ENCODE measurements at regions not wholly inside any gene's neighbourhood (a gene's known extent, or its start where the extent isn't known, plus 50 kb on each side); places are given as distances from the start of the nearest gene placed in this dataset.

DNA sequence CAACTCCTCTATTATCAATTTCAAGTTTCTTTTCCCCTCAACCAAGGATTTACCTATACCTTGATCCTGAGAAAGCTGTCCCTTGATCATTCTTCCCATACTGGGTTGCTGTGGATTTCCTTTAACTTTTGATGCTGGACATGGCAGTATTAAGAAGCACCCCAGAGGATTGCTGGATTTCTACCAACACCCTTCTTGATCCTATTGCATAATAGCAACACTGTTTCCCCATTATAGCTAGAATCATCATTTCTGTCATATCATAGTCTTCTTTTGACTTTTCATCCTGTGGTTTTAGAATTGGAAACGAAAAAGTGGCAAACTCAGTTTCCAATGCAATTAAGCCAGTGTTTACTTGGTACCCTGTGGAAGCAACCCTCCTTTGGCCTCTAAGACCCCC lies 154.9 kb downstream of the ARRDC3 start:
- no peaks in the 10 kb centered on the region for H3K4me1 ChIP-seq (ENCODE audit: control insufficient read depth, insufficient read depth, low read length)

GRCh38 chr5:91225848-91226686 lies 157.1 kb downstream of the ARRDC3 start:
- no peaks in the 10 kb centered on the region for H3K36me3 ChIP-seq (ENCODE audit: control insufficient read depth, insufficient read depth, low read length)

More for the DNA sequence above, 154.9 kb downstream of the ARRDC3 start:
- Histone ChIP-seq H3K4me3 (ENCODE audit: low read length) (no peak overlapping the region), H3K9ac (ENCODE audit: low read length) (no peak overlapping the region), H3K9me3 (ENCODE audit: control insufficient read depth, low read length) (no peaks in the 10 kb centered on the region), H3K27me3 (ENCODE audit: control insufficient read depth, insufficient read depth, low read length) (no peaks in the 10 kb centered on the region), H3K36me3 (ENCODE audit: control insufficient read depth, insufficient read depth, low read length) (no peaks in the 10 kb centered on the region)

DNA sequence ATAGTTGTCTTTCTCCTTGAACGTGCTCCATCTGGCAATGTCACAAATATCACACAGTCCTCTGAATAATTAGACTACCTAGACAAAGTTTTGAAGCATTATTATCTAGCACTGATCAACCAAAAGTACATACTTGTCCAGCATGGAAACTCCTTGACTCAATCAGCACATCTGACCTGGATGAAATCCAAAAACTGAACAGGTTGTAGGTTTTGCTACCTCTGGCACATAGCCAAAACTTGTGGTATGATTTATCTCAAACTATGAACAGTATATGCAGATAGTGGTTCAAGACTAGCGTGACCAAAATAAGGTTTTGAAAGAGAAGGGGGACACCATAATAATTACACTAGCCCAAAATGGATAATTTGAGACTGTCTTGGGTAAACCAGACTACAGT lies 158.1 kb downstream of the ARRDC3 start:
- H3K27me3 ChIP-seq (ENCODE audit: control insufficient read depth, insufficient read depth, low read length) = no peaks in the 10 kb centered on the region
- no peak overlapping the region for H3K9ac ChIP-seq (ENCODE audit: low read length)
- no peak overlapping the region for H3K4me3 ChIP-seq (ENCODE audit: low read length)
- H3K36me3 ChIP-seq (ENCODE audit: control insufficient read depth, insufficient read depth, low read length) = no peaks in the 10 kb centered on the region
- H3K9me3 ChIP-seq (ENCODE audit: control insufficient read depth, low read length) = no peaks in the 10 kb centered on the region
- H3K4me1 ChIP-seq (ENCODE audit: control insufficient read depth, insufficient read depth, low read length) = peaks cover 5% of the 10 kb centered on the region

More at GRCh38 chr5:91225848-91226686, 157.1 kb downstream of the ARRDC3 start:
- H3K9ac ChIP-seq (ENCODE audit: low read length) = no peak overlapping the region
- no peaks in the 10 kb centered on the region for H3K9me3 ChIP-seq (ENCODE audit: control insufficient read depth, low read length)
- H3K27me3 ChIP-seq (ENCODE audit: control insufficient read depth, insufficient read depth, low read length) = no peaks in the 10 kb centered on the region
- H3K4me1 ChIP-seq (ENCODE audit: control insufficient read depth, insufficient read depth, low read length) = peaks cover 5% of the 10 kb centered on the region
- no peak overlapping the region for H3K4me3 ChIP-seq (ENCODE audit: low read length)

DNA sequence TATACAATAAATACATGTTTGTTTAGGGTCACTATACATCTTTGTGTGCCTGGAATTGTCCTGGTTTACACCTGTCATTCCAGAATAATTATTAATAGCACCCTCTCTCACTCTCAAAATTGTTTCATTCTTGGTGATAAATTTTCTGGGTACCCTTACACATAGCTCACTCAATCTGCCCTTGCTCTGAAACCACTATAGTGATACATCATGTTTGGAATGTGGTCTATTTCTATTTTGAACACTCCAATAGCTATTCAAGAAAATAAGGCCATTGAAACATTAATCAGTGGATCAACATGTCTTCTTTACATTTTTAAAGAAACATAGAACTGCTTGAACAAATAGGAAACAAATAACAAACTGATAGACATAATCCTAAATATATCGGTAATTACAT lies 158.7 kb downstream of the ARRDC3 start:
- Histone ChIP-seq H3K4me3 (ENCODE audit: low read length) (no peak overlapping the region), H3K27me3 (ENCODE audit: control insufficient read depth, insufficient read depth, low read length) (no peaks in the 10 kb centered on the region), H3K4me1 (ENCODE audit: control insufficient read depth, insufficient read depth, low read length) (peaks cover 8% of the 10 kb centered on the region), H3K36me3 (ENCODE audit: control insufficient read depth, insufficient read depth, low read length) (no peaks in the 10 kb centered on the region), H3K9me3 (ENCODE audit: control insufficient read depth, low read length) (no peaks in the 10 kb centered on the region), H3K9ac (ENCODE audit: low read length) (no peak overlapping the region)

- Histone ChIP-seq H3K4me3 (ENCODE audit: low read length) (no peak overlapping the region), H3K36me3 (ENCODE audit: control insufficient read depth, insufficient read depth, low read length) (no peaks in the 10 kb centered on the region), H3K9ac (ENCODE audit: low read length) (no peak overlapping the region), H3K9me3 (ENCODE audit: control insufficient read depth, low read length) (no peaks in the 10 kb centered on the region), H3K4me1 (ENCODE audit: control insufficient read depth, insufficient read depth, low read length) (peaks cover 13% of the 10 kb centered on the region), H3K27me3 (ENCODE audit: control insufficient read depth, insufficient read depth, low read length) (no peaks in the 10 kb centered on the region)
These were observed 159.2 kb downstream of the ARRDC3 start for GRCh38 chr5:91223886-91224285.

GRCh38 chr5:91222482-91222881 lies 160.6 kb downstream of the ARRDC3 start:
- Histone ChIP-seq H3K4me1 (ENCODE audit: control insufficient read depth, insufficient read depth, low read length) (peaks cover 14% of the 10 kb centered on the region), H3K9ac (ENCODE audit: low read length) (no peak overlapping the region), H3K4me3 (ENCODE audit: low read length) (no peak overlapping the region), H3K36me3 (ENCODE audit: control insufficient read depth, insufficient read depth, low read length) (no peaks in the 10 kb centered on the region), H3K9me3 (ENCODE audit: control insufficient read depth, low read length) (no peaks in the 10 kb centered on the region), H3K27me3 (ENCODE audit: control insufficient read depth, insufficient read depth, low read length) (no peaks in the 10 kb centered on the region)

DNA sequence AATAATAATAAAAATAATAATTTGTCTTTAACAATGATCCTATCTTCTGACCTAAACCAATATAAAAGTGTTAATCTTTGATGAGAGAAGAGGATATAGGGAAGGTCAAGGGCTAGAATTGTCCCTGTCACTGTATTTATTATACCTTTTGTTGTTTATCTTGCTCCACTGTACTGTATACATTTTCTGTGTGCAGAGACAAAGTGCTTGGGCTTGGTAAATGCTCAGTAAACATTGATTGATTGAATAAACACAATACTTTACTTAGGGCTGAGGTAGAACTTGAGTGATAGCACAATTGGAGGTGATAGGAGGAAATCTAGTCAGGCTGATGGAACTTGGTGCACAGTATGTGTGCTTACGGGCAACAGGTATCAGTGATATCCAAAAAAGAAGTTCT lies 161.2 kb downstream of the ARRDC3 start:
- Histone ChIP-seq H3K4me1 (ENCODE audit: control insufficient read depth, insufficient read depth, low read length) (peaks cover 14% of the 10 kb centered on the region), H3K9me3 (ENCODE audit: control insufficient read depth, low read length) (no peaks in the 10 kb centered on the region), H3K36me3 (ENCODE audit: control insufficient read depth, insufficient read depth, low read length) (no peaks in the 10 kb centered on the region), H3K27me3 (ENCODE audit: control insufficient read depth, insufficient read depth, low read length) (no peaks in the 10 kb centered on the region), H3K9ac (ENCODE audit: low read length) (no peak overlapping the region), H3K4me3 (ENCODE audit: low read length) (no peak overlapping the region)

GRCh38 chr5:91219803-91220371 lies 163.2 kb downstream of the ARRDC3 start:
- no peaks in the 10 kb centered on the region for H3K36me3 ChIP-seq (ENCODE audit: control insufficient read depth, insufficient read depth, low read length)
- H3K4me3 ChIP-seq (ENCODE audit: low read length) = no peak overlapping the region
- no peaks in the 10 kb centered on the region for H3K9me3 ChIP-seq (ENCODE audit: control insufficient read depth, low read length)
- peaks cover 14% of the 10 kb centered on the region for H3K4me1 ChIP-seq (ENCODE audit: control insufficient read depth, insufficient read depth, low read length)
- H3K27me3 ChIP-seq (ENCODE audit: control insufficient read depth, insufficient read depth, low read length) = no peaks in the 10 kb centered on the region
- no peak overlapping the region for H3K9ac ChIP-seq (ENCODE audit: low read length)

GRCh38 chr5:91219091-91219802 lies 163.9 kb downstream of the ARRDC3 start:
- Histone ChIP-seq H3K4me1 (ENCODE audit: control insufficient read depth, insufficient read depth, low read length) (peaks cover 14% of the 10 kb centered on the region), H3K9me3 (ENCODE audit: control insufficient read depth, low read length) (no peaks in the 10 kb centered on the region), H3K27me3 (ENCODE audit: control insufficient read depth, insufficient read depth, low read length) (no peaks in the 10 kb centered on the region), H3K36me3 (ENCODE audit: control insufficient read depth, insufficient read depth, low read length) (no peaks in the 10 kb centered on the region), H3K4me3 (ENCODE audit: low read length) (no peak overlapping the region), H3K9ac (ENCODE audit: low read length) (no peak overlapping the region)

- H3K4me3 ChIP-seq (ENCODE audit: low read length) = no peak overlapping the region
- peaks cover 15% of the 10 kb centered on the region for H3K4me1 ChIP-seq (ENCODE audit: control insufficient read depth, insufficient read depth, low read length)
- no peaks in the 10 kb centered on the region for H3K9me3 ChIP-seq (ENCODE audit: control insufficient read depth, low read length)
- no peaks in the 10 kb centered on the region for H3K27me3 ChIP-seq (ENCODE audit: control insufficient read depth, insufficient read depth, low read length)
- H3K9ac ChIP-seq (ENCODE audit: low read length) = no peak overlapping the region
- H3K36me3 ChIP-seq (ENCODE audit: control insufficient read depth, insufficient read depth, low read length) = no peaks in the 10 kb centered on the region
These were observed 165.3 kb downstream of the ARRDC3 start for GRCh38 chr5:91217859-91218258.

GRCh38 chr5:91214571-91214970 lies 168.5 kb downstream of the ARRDC3 start:
- Histone ChIP-seq H3K27me3 (ENCODE audit: control insufficient read depth, insufficient read depth, low read length) (no peaks in the 10 kb centered on the region), H3K9ac (ENCODE audit: low read length) (no peak overlapping the region), H3K36me3 (ENCODE audit: control insufficient read depth, insufficient read depth, low read length) (no peaks in the 10 kb centered on the region), H3K4me1 (ENCODE audit: control insufficient read depth, insufficient read depth, low read length) (peaks cover 18% of the 10 kb centered on the region), H3K9me3 (ENCODE audit: control insufficient read depth, low read length) (no peaks in the 10 kb centered on the region), H3K4me3 (ENCODE audit: low read length) (no peak overlapping the region)
